ENCODE measurements at regions not wholly inside any gene's neighbourhood (a gene's known extent, or its start where the extent isn't known, plus 50 kb on each side); places are given as distances from the start of the nearest gene placed in this dataset.

DNA sequence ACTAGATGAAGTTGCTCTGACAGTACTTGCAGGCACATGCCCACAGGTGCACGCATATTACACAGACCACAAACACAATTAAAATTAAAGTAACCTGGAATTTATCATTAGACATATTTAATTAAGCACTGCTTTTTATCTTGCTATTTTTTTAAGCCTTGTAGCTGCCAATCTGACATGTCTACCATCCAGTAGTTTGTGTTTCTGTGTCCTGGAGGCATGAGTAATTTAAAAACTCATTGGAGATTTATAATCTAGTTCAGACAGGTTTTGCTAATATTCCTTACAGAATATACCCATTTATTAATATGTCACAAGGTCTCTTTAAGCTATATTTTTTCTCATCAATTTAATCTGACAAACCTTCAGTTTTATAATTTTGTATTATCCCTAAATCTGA lies 445.0 kb upstream of the KLF6 start:
- no peak for TF ChIP-seq POLR2A (IDR thresholded peaks at IDR 0.05)
- TF ChIP-seq, protein P1, sequence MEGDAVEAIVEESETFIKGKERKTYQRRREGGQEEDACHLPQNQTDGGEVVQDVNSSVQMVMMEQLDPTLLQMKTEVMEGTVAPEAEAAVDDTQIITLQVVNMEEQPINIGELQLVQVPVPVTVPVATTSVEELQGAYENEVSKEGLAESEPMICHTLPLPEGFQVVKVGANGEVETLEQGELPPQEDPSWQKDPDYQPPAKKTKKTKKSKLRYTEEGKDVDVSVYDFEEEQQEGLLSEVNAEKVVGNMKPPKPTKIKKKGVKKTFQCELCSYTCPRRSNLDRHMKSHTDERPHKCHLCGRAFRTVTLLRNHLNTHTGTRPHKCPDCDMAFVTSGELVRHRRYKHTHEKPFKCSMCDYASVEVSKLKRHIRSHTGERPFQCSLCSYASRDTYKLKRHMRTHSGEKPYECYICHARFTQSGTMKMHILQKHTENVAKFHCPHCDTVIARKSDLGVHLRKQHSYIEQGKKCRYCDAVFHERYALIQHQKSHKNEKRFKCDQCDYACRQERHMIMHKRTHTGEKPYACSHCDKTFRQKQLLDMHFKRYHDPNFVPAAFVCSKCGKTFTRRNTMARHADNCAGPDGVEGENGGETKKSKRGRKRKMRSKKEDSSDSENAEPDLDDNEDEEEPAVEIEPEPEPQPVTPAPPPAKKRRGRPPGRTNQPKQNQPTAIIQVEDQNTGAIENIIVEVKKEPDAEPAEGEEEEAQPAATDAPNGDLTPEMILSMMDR (IDR thresholded peaks at IDR 0.05 in 4 of 5, conservative IDR thresholded peaks at IDR 0.05 in 1 of 5), result no peak
